HepG2 (cell line): ENCODE measurements at regions not wholly inside any gene's neighbourhood (a gene's known extent, or its start where the extent isn't known, plus 50 kb on each side); places are given as distances from the start of the nearest gene placed in this dataset.
"Not testable (repeated sequence)": the region's sequence is repeated elsewhere in the genome, so short reads cannot be mapped to it uniquely, and the experiment has no call there.

Source experiments
- ATAC-seq: fragments of 200-7000 bp; cut with Tn5 transposase; 3 replicates; pipeline ENCODE4 v1.9.1; 2020; ENCODE audit warnings: mild to moderate bottlenecking, moderate library complexity
- BruUV-seq: library from RNA; stranded (reverse); fragments of 400-500 nt; replicated peaks from 2 replicates; lab custom pipeline; 2021; lab: Mats Ljungman, UMichigan
- CTCF ChIA-PET: fragments of 300-600 bp; formaldehyde crosslinking; extraction: SDS; loops from one replicate; lab custom pipeline; 2021; ENCODE audit warnings: low total read pairs, inconsistent platforms, low intra/inter-chr PET ratio; lab: Yijun Ruan, JAX
- POLR2A ChIA-PET: fragments of 350-600 bp; sonication (Branson Sonifier 250); formaldehyde crosslinking; loops from one replicate; lab custom pipeline; 2020; ENCODE audit warnings: antibody characterized with exemption, inconsistent platforms; lab: Yijun Ruan, JAX
- DNase-seq: peaks from one replicate; pipeline ENCODE4 v3.0.0-alpha.2; 2015; ENCODE audit warnings: low spot score
- FAIRE-seq: peaks from 3 replicates; lab custom pipeline; 2011; peaks lifted over from hg19 to GRCh38; lab: Jason Lieb, UNC
- H2AFZ ChIP-seq: one replicate; pipeline ENCODE4 v1.6.1; 2011; ENCODE audit warnings: low read length, inconsistent platforms
- H3K27ac ChIP-seq: fragments of 300-600 bp; 3 replicates; pipeline ENCODE4 v1.8.0; 2011; ENCODE audit warnings: mixed run types, mild to moderate bottlenecking, mixed read lengths, low read length, inconsistent platforms; ENCODE audit not compliant: insufficient read depth; ENCODE audit errors: extremely low read length
- H3K27me3 ChIP-seq, 2 experiments: fragments of 200-600 bp in 1 of 2; 2 replicates in 1 of 2; 3 replicates in 1 of 2; pipeline versions ENCODE4 v1.6.0 to v1.8.0; 2011; ENCODE audit warnings: low read length in 2 of 2, mild to moderate bottlenecking in 2 of 2, moderate library complexity in 2 of 2, inconsistent platforms in 1 of 2; ENCODE audit not compliant: insufficient read depth in 2 of 2, control insufficient read depth in 1 of 2
- H3K36me3 ChIP-seq, 2 experiments: fragments of 200-600 bp in 1 of 2; replicated peaks in 1 of 2; 2 replicates in 1 of 2; 3 replicates in 1 of 2; pipeline versions ENCODE4 v1.5.1 to v1.8.0; 2011; ENCODE audit warnings: low read length in 2 of 2, inconsistent platforms in 1 of 2; ENCODE audit not compliant: insufficient read depth in 2 of 2, control insufficient read depth in 1 of 2
- H3K4me1 ChIP-seq: 2 replicates; pipeline ENCODE4 v1.5.1; 2012; ENCODE audit warnings: low read length, inconsistent platforms; ENCODE audit not compliant: insufficient read depth
- H3K4me2 ChIP-seq: 2 replicates; pipeline ENCODE4 v1.6.0; 2011; ENCODE audit warnings: low read depth, low read length, inconsistent platforms
- H3K4me3 ChIP-seq, 3 experiments: fragments of 200-600 bp in 1 of 3; sonication (generic), shearing (Covaris generic) in 1 of 3; replicated peaks in 1 of 3; 2 replicates each; pipeline ENCODE4 v1.5.1; 2011 to 2016; ENCODE audit warnings: low read length in 3 of 3, inconsistent platforms in 2 of 3, low read depth in 2 of 3, mild to moderate bottlenecking in 2 of 3, control low read depth in 1 of 3, mixed read lengths in 1 of 3; ENCODE audit not compliant: insufficient read depth in 1 of 3
- H3K79me2 ChIP-seq: one replicate; pipeline ENCODE4 v1.6.1; 2011; ENCODE audit warnings: low read length, inconsistent platforms; ENCODE audit not compliant: insufficient read depth
- H3K9ac ChIP-seq: 2 replicates; pipeline ENCODE4 v1.6.0; 2011; ENCODE audit warnings: mild to moderate bottlenecking, low read depth, low read length, inconsistent platforms; ENCODE audit not compliant: insufficient read depth
- H3K9me3 ChIP-seq: 2 replicates; pipeline ENCODE4 v1.5.1; 2012; ENCODE audit warnings: mild to moderate bottlenecking, low read length
- H4K20me1 ChIP-seq: 2 replicates; pipeline ENCODE4 v1.6.0; 2011; ENCODE audit warnings: inconsistent platforms, mild to moderate bottlenecking, low read length, moderate library complexity; ENCODE audit not compliant: insufficient read depth
- SNAI1 ChIP-seq: sonication (generic); formaldehyde crosslinking; IDR thresholded peaks from 2 replicates; pipeline ENCODE4 v1.5.0; 2020; ENCODE audit warnings: mild to moderate bottlenecking, missing genetic modification reagents, borderline replicate concordance
- WGBS: methylation state at CpG from one replicate; pipeline ENCODE4 v1.1.6; 2017; ENCODE audit warnings: low lambda C conversion rate; 5-methylcytosine and 5-hydroxymethylcytosine counted together
- in situ Hi-C: cut with HindIII; loops from 2 replicates; pipeline ENCODE4 v1.10.0; 2017; ENCODE audit warnings: low pct_unique_long_range_greater_than_20kb; ENCODE audit not compliant: extremely low pct_ligation_motif_present
- intact Hi-C: fragments of 100-400 bp; cut with micrococcal nuclease; formaldehyde crosslinking; loops from one replicate; pipeline ENCODE4 v1.10.0; 2022; ENCODE audit not compliant: unreplicated experiment

- Histone ChIP-seq H3K9ac (no peak overlapping the region), H3K79me2 (no peaks in the 10 kb centered on the region), H3K4me3 (no peak overlapping the region), H3K27me3 (no peaks in the 10 kb centered on the region), H3K27ac (no peak overlapping the region), H3K4me2 (no peak overlapping the region), H3K4me1 (no peaks in the 10 kb centered on the region), H2AFZ (no peak overlapping the region), H3K36me3 (no peaks in the 10 kb centered on the region), H3K9me3 (peaks cover 7% of the 10 kb centered on the region; the same call in 1 of the 2 replicates), H4K20me1 (no peaks in the 10 kb centered on the region)
- ATAC-seq = no peak
- in situ Hi-C loops = no loop called here
- ChIA-PET POLR2A (no interaction called here), CTCF (no interaction called here)
- 0% methylated on average over 2 of the region's 2 CpGs for WGBS
- DNase-seq = no peak
- no TSS peak for BruUV-seq
- intact Hi-C loops = no loop called here
- no peak for TF ChIP-seq SNAI1 (CRISPR knock-in tag)
- FAIRE-seq = no peak
Measured at GRCh38 chr14:46404865-46405811, 246.4 kb downstream of the RPL10L start.

- in situ Hi-C loops, H3K9ac ChIP-seq, H3K4me3 ChIP-seq, H3K27me3 ChIP-seq, H3K4me1 ChIP-seq, POLR2A ChIA-PET, H3K27ac ChIP-seq, H3K79me2 ChIP-seq, BruUV-seq, DNase-seq, ATAC-seq, CTCF ChIA-PET, FAIRE-seq, H3K4me2 ChIP-seq, H2AFZ ChIP-seq, H4K20me1 ChIP-seq, H3K36me3 ChIP-seq, intact Hi-C loops: not testable (repeated sequence)
- WGBS = 47% methylated on average over 16 of the region's 18 CpGs
- peaks cover 17% of the 10 kb centered on the region; the same call in 1 of the 2 replicates for H3K9me3 ChIP-seq
Measured at GRCh38 chr14:46402001-46402690, 249.4 kb downstream of the RPL10L start.
